ENCODE measurements at regions not wholly inside any gene's neighbourhood (a gene's known extent, or its start where the extent isn't known, plus 50 kb on each side); places are given as distances from the start of the nearest gene placed in this dataset.
"Not testable (repeated sequence)": the region's sequence is repeated elsewhere in the genome, so short reads cannot be mapped to it uniquely, and the experiment has no call there.

DNA sequence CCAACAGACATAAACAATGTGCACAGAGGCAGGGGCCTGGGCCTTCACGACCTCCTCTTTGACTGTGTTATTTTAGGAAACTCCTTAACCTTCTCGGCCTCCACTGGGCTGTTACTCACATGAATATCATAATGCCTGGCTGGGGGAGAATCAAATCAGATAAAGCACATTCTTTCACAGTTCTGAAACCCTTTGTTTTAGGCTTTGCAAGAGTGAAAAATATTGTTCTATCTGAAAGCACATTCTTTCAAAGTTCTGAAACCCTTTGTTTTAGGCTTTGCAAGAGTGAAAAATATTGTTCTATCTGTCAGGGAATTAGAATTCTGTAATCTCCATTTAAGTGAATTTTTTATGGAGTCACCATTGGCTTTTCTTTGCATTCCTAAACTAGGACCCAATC is 50.7 kb upstream of the SYNDIG1 start:
- no peak for DNase-seq

DNA sequence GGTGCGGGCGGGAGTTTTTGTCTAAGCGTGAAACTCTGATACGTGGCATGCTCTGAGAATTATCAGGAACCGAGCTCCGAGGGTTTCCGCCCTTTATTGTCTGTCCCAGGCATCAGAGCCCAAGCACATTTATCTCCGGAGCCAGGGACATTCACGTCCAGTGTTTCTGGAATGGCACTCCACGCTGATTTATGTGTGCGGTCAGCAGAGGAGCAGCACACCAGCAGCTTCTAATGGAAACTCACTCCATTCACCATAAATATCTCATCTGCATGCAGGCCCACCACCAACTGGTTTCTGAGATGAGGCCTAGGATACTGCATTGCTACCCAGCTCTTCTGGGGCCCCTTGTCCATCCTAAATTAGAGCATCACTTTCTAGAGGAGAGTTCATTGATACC is 51.9 kb upstream of the SYNDIG1 start:
- DNase-seq, result no peak

DNA sequence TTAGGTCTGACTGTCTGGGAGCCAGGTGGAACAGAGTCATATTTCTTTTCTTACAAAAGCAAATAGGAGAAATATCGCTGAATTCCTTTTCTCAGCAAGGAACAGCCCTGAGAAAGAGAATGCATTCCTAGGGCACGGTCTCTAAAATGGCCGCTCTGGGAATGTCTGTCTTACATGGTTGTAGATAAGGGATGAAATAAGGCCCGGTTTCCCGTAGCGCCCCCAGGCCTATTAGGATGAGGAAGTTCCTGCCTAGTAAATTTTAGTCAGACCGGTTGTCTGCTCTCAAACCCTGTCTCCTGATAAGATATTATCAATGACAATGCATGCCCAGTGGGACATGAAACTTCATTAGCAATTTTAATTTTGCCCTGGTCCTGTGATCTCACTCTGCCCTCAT is 54.0 kb upstream of the SYNDIG1 start:
- DNase-seq, result not testable (repeated sequence)

DNA sequence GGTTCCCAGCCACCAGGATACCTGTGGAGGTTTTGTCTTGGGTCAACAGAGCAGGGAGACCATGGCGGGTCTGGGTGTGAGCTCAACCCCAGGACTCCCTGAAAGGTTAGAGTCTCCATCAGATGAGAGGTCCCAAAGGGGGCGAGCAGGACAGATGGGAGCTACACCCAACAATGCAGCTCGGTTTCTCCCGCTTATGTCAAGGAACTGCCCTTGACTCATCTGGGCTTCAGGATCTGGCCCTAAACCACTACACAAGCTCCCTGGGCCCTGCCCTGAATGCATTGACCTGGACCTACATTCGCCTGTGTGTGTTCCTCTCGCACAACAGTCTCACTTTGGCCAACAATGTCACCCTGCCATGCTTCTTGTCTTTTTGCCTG is 57.6 kb upstream of the SYNDIG1 start:
- no peak for DNase-seq

DNA sequence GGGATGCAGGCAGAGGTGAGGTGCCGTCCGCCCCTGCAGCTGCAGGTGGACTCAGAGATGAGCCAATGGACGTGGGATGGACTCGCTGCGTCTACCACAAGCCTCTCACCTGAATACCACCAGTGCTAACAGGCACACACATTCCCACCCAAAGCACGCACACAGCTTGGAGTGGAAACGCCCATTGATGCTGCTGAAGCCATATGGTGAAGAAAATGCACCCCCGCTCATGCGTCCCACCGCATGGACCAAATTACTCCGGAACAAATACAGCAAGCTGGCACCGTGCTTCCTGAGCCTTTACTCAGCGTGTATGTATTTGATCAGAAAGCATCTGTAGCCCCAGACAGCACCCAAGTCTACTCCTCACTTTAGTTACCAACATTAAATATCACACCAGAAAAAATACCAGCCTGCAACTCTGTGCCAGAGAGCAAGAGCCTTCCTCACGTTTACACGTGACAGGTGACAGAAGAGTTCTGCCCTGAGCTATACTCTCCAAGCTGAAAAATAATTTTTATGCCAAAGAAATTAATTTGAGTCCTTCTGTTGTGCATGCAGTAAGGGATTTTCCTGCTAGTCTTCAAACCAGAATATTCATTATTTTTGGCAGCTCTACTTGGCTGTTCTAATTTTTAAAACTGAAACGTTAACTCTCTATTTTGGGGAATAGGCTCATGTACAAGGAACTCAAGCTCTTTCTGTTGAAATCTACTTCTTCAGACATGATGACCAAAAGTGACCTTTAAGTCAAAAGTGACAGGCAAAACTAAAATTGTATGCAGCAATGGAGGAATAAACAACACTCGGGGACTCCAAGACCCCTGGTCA is 58.2 kb upstream of the SYNDIG1 start:
- no peak for DNase-seq

DNA sequence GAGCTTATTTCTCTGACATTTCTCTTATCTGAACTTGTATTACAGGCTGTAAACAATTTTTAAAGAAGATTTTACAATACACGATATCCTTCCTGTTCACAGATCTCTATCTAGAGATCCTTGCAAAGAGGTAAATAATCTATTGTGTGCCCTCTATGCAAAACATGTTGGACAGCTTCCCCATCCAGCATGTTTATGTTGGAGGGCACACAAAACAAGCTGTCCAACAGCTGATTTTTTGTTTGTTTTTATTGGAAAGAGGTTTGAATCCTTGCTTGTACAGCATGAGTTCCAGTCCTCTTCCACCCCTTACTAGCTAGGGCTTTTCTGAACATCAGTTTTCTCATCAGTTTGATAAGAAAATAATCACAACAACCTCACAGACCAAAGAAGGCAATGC is 62.3 kb upstream of the SYNDIG1 start:
- DNase-seq, result no peak

DNA sequence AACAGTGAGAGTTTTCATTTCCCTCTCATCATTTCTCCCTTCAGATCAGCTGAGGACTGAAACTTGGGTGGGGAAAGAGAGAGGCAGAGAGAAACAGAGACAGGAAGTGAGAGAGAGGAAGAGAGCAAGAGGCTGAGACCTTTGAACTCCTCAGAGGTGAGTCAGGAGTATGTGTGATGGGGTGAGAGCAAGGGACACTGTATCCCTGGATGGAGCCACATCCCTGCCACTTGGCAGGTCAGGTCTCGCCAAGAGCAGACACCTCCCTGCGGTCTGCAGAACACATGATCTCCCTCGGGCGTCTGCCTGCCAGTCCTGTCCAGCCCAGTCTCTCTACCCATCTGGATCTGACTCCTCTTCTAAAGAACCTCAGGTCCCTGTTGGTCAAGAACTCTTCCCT is 62.7 kb upstream of the SYNDIG1 start:
- DNase-seq, result no peak

DNA sequence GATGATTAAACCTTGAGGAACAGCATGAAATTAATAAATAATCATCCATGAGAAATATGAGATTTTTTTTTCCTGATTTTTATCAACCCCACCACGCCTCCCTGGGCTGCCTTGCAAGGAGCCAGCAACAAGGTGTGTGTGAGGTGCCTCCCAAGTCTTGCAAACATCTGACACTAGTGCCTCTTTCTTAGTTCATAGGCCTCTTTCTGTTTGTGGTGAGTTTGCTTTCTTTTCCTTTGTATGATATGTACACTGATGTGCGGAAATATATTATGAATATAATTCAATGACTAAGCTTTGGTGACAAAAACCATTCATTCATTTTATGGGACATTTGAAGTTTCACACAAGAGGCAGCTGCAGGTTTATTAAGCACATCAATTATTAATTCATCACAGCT is 63.2 kb upstream of the SYNDIG1 start:
- no peak for DNase-seq

DNA sequence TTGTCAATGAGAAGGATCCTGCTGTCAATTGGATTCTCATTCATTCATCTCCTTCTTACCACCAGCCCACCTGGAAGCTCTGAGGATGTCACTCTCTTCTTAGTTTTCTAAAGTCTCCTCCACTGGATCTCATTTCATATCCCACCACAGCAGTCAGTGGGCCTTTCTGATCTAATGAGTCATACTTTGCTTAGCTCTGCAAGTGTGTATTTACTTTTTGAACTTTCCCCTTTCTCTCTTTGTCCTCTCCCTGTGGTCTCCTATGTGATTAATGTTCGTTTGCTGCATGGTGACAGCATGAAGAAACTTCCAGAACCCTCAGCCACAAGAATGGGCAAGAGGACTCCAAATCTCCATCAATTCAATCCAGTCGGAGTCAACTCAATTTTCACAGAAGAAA is 63.6 kb upstream of the SYNDIG1 start:
- no peak for DNase-seq

DNA sequence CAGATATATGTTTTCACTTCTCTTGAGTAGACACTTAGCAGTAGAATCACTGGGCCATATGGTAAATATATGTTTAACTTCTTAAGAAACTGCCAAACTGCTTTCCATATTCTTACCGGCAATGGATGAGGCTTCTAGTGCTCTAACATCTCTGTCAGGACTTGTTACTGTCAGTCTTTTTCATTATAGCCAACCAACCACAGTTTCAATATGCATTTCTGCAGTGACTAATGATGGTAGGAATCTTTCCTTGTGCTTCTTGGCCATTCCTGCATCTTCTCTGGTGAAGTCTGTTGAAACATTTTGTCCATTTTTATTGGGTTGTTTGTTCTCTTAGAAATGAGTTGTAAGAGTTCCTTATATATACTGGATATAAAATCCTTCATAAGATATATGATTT is 66.0 kb upstream of the SYNDIG1 start:
- no peak for DNase-seq

DNA sequence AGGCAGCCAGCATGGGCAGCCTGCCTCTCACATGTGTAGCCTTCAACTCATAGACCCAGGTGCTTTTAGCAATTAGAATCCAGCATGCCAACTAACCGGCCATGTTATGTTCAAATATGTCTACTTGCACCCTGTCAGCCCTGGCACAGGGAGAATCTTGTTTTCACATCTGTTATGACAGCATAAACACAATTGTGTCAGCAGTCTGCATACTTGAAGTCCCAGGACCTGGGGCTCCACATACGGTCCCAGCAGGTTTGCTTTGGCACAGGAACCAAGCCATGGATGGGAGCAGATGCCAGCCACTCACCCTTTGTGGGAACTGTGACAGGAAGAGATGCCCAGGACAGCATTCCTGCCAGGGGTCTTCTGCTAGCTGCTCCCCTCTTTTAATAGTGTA is 67.2 kb upstream of the SYNDIG1 start:
- DNase-seq, result no peak

DNA sequence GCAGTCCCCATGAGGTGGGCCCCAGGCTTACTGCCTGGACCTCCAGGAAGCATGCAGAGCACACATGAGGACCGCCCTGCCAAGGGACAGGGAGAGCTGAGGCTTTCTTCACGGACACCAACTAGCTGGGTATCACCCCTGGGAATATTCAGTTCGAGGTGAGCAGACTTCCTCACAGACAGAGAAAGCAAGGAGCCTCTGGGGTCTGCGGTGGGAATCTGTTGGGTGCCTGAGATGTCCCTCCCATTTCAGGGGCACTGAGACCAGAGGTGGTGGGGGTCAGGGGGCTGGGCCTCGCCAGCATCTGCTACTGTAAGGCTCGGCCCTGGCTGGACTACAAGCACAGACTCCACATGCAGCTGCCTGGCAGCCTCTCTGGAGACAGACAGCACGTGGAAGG is 74.3 kb upstream of the SYNDIG1 start:
- DNase-seq, result no peak

DNA sequence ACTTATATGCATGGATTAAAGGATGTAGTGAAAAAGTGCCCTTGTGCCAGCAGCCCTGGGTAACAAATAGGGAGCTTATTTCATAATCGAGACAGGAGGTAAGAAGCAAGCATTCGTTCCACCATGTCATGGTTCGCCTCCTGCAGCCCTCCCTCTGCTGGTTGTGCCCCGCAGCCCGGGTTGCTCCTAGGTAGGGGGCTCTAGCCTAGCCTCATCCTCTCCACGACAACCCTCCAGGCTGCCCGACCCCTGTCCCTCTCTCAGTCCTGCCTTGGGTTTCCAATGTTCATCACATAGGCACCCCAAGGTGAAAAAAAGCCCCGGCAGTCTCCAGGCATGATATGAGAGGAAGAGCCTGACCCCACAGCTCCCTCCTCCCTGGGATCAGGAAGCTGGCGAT is 75.5 kb upstream of the SYNDIG1 start:
- no peak for DNase-seq

DNA sequence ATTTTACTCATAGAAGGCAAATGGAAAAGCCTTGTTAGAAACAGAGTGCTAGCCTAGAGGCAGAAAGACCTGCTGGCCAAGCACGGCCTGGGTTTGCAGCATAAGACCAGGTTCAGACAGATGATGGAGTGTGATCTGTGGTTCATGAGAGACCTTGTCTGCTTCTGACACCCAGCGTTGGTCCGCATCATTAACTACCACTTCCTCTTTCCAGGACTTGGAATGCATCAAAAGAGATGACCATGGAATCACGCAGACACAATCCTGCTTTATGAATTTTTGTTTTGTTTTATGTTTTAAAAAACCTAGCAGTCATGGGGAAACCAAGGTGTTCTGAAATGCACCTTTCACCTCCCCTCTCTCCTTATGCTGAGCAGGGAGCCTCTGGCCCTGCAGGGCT is 76.8 kb upstream of the SYNDIG1 start:
- DNase-seq, result no peak

DNA sequence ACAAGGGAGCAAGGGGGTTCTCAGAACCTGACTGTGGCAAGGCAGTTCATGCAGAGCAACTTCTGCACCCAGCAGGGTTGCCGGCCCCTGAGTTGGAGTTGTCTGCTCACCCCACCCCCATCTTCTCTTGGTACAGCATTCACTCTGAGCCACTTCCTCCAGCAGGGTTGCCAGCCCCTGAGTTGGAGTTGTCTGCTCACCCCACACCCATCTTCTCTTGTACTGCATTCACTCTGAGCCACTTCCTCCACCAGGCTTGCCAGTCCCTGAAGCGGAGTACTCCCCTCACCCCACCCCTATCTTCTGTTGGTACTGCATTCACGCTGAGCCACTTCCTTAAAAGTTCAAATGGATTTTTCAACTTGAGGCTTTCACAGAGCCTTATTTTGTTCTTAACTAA is 79.7 kb upstream of the SYNDIG1 start:
- DNase-seq, result peak in 1 of 2 donors; percentile 12

DNA sequence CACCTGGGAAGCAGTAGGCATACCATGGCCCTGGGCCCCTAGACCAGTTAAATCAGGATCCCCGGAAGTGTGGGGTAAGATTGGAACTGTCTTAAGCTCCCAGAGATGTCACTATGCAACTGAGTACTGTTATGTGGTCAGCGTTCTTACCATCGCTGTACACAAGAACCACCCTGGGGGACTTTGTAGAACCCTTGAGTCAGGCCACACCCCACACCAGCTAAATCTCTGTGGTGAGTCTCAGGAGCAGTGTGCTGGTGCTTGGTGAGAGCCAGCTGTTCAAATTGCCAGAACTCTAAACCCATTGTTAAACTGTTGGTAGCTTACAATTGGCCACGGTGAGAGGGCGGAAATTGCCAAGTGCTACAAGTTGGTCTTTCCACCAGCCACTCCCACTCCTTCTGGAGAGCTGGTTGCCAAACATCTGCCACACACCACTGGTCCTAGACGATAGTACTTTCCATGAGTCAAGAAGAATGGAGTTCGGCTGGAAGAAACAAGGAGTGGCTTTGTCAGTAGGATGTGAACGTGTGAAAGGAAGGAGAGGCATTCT is 80.5 kb upstream of the SYNDIG1 start:
- DNase-seq, result no peak

DNA sequence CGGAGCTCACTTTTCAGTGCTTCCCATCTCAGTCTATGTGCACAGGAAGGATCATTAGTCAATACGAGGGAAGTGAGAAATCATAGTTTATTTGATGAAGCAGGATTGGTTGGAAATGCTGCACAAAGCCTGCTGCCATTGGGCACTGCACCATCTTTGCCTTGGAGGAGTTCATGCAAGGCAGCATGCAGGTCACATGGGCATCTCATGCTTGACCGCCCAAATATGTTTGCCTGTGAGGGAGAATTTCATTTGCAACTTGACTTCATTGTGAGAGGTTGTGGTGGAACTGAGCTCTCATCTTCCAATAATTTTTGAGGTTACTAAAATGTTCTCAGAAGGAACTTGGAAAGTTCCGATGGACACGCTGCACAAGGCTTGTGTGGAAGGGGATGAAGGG is 83.9 kb upstream of the SYNDIG1 start:
- DNase-seq, result no peak

DNA sequence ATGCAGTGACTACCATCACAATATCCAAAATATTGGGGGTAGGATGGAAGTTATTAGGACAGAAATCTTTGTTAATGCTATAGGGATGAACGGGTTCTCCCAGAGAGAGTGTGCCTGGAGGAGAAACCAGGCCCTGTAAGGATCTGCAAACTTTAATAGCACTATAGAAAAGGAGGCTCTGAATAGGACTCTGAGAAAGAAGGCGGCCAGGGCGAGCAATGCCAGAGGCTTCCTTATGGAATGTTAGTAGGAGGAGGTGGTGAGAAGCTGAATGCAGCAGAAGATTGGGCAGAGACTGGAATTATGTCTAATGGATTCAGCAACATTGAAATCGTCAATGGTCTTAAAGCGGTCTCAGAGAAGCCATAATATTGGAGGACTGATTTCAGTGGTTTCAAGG is 84.6 kb upstream of the SYNDIG1 start:
- no peak for DNase-seq

DNA sequence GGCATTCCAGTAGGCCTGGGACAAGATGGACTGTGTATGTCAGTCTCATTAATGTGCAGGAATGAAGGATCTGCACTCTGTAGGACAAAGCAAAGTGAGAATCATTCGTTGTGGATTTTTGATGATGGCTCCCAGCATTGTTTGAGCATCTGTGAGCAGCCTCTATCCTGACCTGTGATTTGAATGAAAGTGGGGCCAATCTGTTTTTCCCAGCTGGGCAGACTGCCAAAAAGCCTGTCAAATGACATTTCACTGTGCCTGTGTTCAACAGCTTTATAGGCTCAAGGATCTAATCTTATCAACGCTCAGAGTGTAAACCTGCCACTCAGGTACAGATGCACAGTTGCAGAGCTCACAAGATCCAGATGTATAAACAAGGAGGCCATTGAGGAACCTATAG is 86.7 kb upstream of the SYNDIG1 start:
- DNase-seq, result no peak

DNA sequence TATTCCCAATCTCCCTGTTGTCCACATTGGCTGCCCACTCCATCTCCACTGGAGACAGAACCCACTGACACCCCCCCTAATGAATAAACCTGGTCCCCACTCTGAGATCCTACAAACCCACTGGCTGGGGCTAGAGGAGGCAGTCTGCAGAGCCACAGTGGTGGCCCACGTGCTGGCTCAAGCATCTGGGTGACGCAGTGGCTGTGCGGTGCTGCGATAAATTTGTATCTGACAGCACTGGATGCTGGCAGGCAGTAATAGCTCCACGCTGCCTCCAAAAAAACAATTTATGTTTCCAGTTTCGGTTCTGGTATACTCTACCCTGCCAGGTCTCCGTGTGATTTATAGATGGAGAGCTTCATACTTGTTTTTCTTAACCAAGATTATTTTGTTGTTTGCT is 87.1 kb upstream of the SYNDIG1 start:
- no peak for DNase-seq

DNA sequence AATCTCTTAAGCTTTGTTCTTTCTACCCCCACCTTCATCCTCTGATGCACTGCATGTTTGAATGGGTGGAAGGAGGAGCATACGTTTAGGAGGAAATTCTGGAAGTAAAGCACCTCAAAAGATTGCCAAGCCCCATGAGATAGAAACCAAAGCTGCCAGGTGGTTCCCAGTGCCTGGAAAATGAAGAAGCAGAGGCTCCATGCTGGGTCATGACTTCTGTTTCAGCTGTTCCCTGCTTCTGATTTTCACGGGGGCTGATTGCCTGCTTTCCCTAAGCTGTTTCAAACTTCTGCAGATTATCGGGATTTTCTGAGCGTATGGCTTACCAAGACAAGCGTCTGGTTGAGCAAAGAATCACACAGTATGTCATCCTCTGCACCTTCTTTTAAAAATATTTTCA is 87.5 kb upstream of the SYNDIG1 start:
- DNase-seq, result no peak

DNA sequence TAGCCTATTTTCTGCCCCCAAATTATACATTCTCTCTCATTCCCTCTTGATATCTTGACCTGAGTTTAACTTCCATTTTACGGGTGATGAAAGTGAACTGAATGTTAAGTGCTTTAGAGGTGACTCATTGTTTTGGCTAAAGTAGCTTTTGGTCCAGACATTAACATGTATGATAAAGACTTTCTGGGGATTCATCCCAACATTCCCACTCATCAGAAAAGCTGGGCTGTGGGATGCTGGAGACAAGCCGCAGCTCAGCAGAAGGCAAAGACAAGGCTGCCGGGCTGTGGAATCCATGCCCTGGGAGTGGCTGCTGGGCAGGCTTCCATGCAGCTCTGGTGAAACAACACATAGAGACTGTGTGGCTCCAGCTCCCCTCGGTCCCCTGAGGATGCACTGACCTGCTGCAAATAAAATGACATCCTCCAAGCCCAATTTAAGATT is 89.9 kb upstream of the SYNDIG1 start:
- DNase-seq, result no peak

DNA sequence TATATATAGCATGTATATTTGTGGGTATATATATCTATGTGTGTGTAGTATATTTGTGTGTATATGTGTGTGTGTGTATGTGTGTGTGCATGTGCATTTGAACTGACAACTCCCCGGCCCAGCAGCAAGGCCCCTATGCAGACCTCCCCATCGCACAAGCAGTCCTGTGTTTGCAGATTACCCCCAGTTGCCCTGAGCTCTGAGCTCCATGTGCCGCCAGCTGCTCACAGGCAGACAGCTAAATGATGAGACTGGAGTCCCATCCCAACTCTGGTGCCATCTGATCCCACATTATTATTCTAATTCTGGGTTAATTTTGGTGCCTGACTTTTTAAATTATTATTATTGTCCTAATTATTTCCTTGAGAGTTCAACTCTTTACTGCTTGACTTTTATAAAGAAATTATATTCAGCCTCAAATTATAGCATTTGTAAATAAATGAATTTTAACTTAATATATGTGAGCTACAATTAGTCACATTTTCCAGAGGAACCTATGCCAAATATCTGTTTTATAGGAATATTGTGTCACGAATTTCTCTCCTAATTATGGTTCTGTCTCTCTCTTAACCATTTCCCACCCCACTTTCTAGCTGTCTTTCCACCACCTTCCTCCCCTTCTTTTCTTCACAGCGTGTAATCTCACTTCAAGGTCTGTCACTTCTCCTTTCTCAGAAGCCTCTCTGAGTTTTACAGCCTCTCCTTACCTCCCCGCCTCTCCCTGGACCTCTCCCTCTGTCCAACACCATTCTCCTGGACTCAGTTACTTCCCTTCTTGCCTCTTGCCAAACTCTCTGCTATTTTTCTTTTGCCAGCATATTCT is 90.6 kb upstream of the SYNDIG1 start:
- no peak for DNase-seq
